Keratinocyte (primary cell): ENCODE measurements at regions not wholly inside any gene's neighbourhood (a gene's known extent, or its start where the extent isn't known, plus 50 kb on each side); places are given as distances from the start of the nearest gene placed in this dataset.

Experiments used
- DNase-seq: peaks from one replicate; pipeline ENCODE4 v3.0.0-alpha.2; 2011; ENCODE audit warnings: low read depth, missing footprints, low spot score
- FAIRE-seq: peaks from 2 replicates; lab custom pipeline; 2011; peaks lifted over from hg19 to GRCh38; lab: Jason Lieb, UNC
- H2AFZ ChIP-seq: 2 replicates; pipeline ENCODE4 v1.6.0; 2012; ENCODE audit warnings: low read length, control low read depth, inconsistent platforms; ENCODE audit not compliant: control insufficient read depth
- H3K27ac ChIP-seq: 2 replicates; pipeline ENCODE4 v1.5.1; 2011; ENCODE audit warnings: low read length; ENCODE audit not compliant: control insufficient read depth, insufficient read depth
- H3K27me3 ChIP-seq: 3 replicates; pipeline ENCODE4 v1.6.0; 2011; ENCODE audit warnings: low read length; ENCODE audit not compliant: control insufficient read depth, insufficient read depth; ENCODE audit errors: extremely low read depth
- H3K36me3 ChIP-seq, 2 experiments: 2 replicates in 1 of 2; 3 replicates in 1 of 2; pipeline ENCODE4 v1.5.1; 2011; ENCODE audit warnings: low read length in 2 of 2, mild to moderate bottlenecking in 1 of 2; ENCODE audit not compliant: control insufficient read depth in 2 of 2, insufficient read depth in 2 of 2; ENCODE audit errors: extremely low read depth in 1 of 2
- H3K4me1 ChIP-seq: 3 replicates; pipeline ENCODE4 v1.5.1; 2011; ENCODE audit warnings: low read length; ENCODE audit not compliant: control insufficient read depth, insufficient read depth; ENCODE audit errors: extremely low read depth
- H3K4me2 ChIP-seq: 3 replicates; pipeline ENCODE4 v1.6.0; 2011; ENCODE audit warnings: low read depth, low read length; ENCODE audit not compliant: control insufficient read depth, insufficient read depth; ENCODE audit errors: extremely low read depth
- H3K4me3 ChIP-seq, 3 experiments: fragments of 200-600 bp in 1 of 3; sonication (generic) in 1 of 3; 2 replicates in 2 of 3; 3 replicates in 1 of 3; pipeline ENCODE4 v1.5.1; 2011 to 2016; ENCODE audit warnings: low read length in 3 of 3, mild to moderate bottlenecking in 3 of 3, control low read depth in 2 of 3, inconsistent platforms in 1 of 3, low read depth in 1 of 3, mixed read lengths in 1 of 3, mixed run types in 1 of 3, moderate library complexity in 1 of 3; ENCODE audit not compliant: control insufficient read depth in 2 of 3, insufficient read depth in 2 of 3; ENCODE audit errors: extremely low read depth in 1 of 3
- H3K79me2 ChIP-seq: 2 replicates; pipeline ENCODE4 v1.6.0; 2012; ENCODE audit warnings: low read length; ENCODE audit not compliant: control insufficient read depth, insufficient read depth
- H3K9ac ChIP-seq: 3 replicates; pipeline ENCODE4 v1.6.0; 2011; ENCODE audit warnings: low read length; ENCODE audit not compliant: control insufficient read depth, insufficient read depth; ENCODE audit errors: extremely low read depth
- H3K9me1 ChIP-seq: 3 replicates; pipeline ENCODE4 v1.6.0; 2011; ENCODE audit warnings: low read length; ENCODE audit not compliant: control insufficient read depth, insufficient read depth; ENCODE audit errors: extremely low read depth
- H3K9me3 ChIP-seq: 2 replicates; pipeline ENCODE4 v1.5.1; 2012; ENCODE audit warnings: low read depth, low read length; ENCODE audit not compliant: control insufficient read depth
- H4K20me1 ChIP-seq: 3 replicates; pipeline ENCODE4 v1.6.0; 2011; ENCODE audit warnings: low read length; ENCODE audit not compliant: control insufficient read depth, insufficient read depth; ENCODE audit errors: extremely low read depth
- CTCF ChIP-seq, 3 experiments: IDR thresholded peaks in 1 of 3; conservative IDR thresholded peaks in 1 of 3; optimal IDR thresholded peaks in 1 of 3; 2 replicates in 2 of 3; 3 replicates in 1 of 3; pipeline versions ENCODE3 to v1.5.1; 2011; ENCODE audit warnings: low read length in 3 of 3, mild to moderate bottlenecking in 3 of 3, moderate library complexity in 2 of 3, control low read depth in 1 of 3, inconsistent platforms in 1 of 3; ENCODE audit not compliant: insufficient read depth in 2 of 3; ENCODE audit errors: extremely low read depth in 1 of 3
- EZH2 ChIP-seq: IDR thresholded peaks from one replicate; pipeline ENCODE4 v1.6.1; 2012; ENCODE audit warnings: inconsistent platforms, mild to moderate bottlenecking, low read length, moderate library complexity
- dilution Hi-C: fragments of 300-500 bp; cut with MboI; formaldehyde crosslinking; loops from one replicate; pipeline ENCODE4 v1.7.0; 2020; ENCODE audit warnings: low sequenced_read_pairs; ENCODE audit not compliant: extremely low pct_ligation_motif_present

GRCh38 chr13:21233086-21233485 is 56.6 kb downstream of the MRPL57 start:
- no peak overlapping the region for H3K27ac ChIP-seq
- TF ChIP-seq EZH2 (no peak), CTCF (optimal IDR thresholded peaks at IDR 0.05 in 1 of 3, IDR thresholded peaks at IDR 0.05 in 1 of 3, conservative IDR thresholded peaks at IDR 0.05 in 1 of 3; ENCODE audit: extremely low read depth in 1 of 3, insufficient read depth in 2 of 3, low read length in 3 of 3) (no peak)
- H4K20me1 ChIP-seq: no peaks in the 10 kb centered on the region
- FAIRE-seq (no peak), DNase-seq (no peak)
- H3K27me3 ChIP-seq: no peaks in the 10 kb centered on the region
- peaks cover 4% of the 10 kb centered on the region for H3K4me1 ChIP-seq
- no peak overlapping the region for H3K4me2 ChIP-seq
- no peaks in the 10 kb centered on the region for H3K9me1 ChIP-seq
- H3K9ac ChIP-seq: no peak overlapping the region
- no peaks in the 10 kb centered on the region for H3K36me3 ChIP-seq
- H3K4me3 ChIP-seq: no peak overlapping the region
- dilution Hi-C loops: no loop called here
- no peak overlapping the region for H2AFZ ChIP-seq
- H3K79me2 ChIP-seq: no peaks in the 10 kb centered on the region
- no peaks in the 10 kb centered on the region for H3K9me3 ChIP-seq

GRCh38 chr13:21234526-21234925 is 58.1 kb downstream of the MRPL57 start:
- Histone ChIP-seq H3K9ac (no peak overlapping the region), H3K79me2 (no peaks in the 10 kb centered on the region), H3K27ac (no peak overlapping the region), H2AFZ (peak overlapping the region; percentile 22), H4K20me1 (no peaks in the 10 kb centered on the region), H3K4me2 (no peak overlapping the region), H3K36me3 (no peaks in the 10 kb centered on the region), H3K27me3 (no peaks in the 10 kb centered on the region), H3K9me3 (no peaks in the 10 kb centered on the region), H3K9me1 (no peaks in the 10 kb centered on the region), H3K4me1 (peaks cover 4% of the 10 kb centered on the region), H3K4me3 (no peak overlapping the region)
- peak; percentile 29 for FAIRE-seq
- dilution Hi-C loops: no loop called here
- no peak for DNase-seq
- TF ChIP-seq CTCF (optimal IDR thresholded peaks at IDR 0.05 in 1 of 3, IDR thresholded peaks at IDR 0.05 in 1 of 3, conservative IDR thresholded peaks at IDR 0.05 in 1 of 3; ENCODE audit: extremely low read depth in 1 of 3, insufficient read depth in 2 of 3, low read length in 3 of 3) (no peak), EZH2 (no peak)
